CD4-positive, alpha-beta T cell treated with Interleukin-21 for 1 hour (primary cell): ENCODE measurements at regions not wholly inside any gene's neighbourhood (a gene's known extent, or its start where the extent isn't known, plus 50 kb on each side); places are given as distances from the start of the nearest gene placed in this dataset.
A peak's percentile ranks its signal among the peaks of the same experiment; 100 is the strongest.

Experiments
- DNase-seq: peaks from one replicate; pipeline ENCODE4 v3.0.0-alpha.2; 2020

DNA sequence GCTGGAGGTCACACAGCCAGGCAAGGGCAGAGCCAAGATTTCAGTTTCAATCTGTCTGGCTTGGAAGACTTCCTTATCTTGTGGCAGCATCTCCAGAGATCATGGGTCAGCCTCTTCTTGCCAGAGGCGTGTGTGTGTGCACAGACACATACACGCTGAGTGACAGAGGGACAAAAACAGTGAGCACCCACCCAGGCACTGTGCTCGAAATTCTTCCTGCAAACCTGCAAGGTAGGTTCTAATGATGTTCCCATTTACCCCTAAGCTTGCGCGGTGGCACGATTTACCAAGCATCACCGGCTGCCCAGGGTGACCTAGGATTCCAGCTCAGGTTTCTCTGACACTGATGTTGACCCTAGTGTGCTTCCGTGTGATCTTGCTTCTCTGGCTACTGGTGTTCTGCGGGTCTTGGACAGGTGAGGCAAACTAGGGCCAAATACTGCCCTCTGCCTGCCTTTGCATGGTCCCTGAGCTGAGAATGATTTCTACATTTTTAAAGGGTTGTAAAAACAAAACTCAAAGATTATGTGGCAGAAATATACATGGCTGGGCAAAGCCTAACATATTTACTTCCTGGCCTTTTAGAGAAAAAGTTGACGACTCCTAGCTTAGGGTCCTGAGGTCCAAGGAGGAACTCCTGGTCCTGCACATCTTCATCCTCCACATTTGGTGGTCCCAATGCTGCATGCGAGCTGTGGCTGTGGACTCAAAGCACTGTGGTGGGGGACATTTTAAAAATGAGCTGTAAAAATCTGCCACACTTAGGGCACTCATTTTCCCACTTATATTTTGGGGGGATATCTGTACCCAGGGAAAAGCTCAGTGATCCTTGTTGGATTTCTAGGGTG lies 268.5 kb downstream of the RPS24 start:
- no peak for DNase-seq

GRCh38 chr10:78302739-78302988 lies 269.0 kb downstream of the RPS24 start:
- DNase-seq = no peak

GRCh38 chr10:78302989-78303854 lies 269.6 kb downstream of the RPS24 start:
- DNase-seq = peak; percentile 97

- no peak for DNase-seq
Measured at GRCh38 chr10:78304091-78305045, 270.7 kb downstream of the RPS24 start.

- DNase-seq = no peak
Measured at GRCh38 chr10:78305311-78305710, 271.6 kb downstream of the RPS24 start.

DNA sequence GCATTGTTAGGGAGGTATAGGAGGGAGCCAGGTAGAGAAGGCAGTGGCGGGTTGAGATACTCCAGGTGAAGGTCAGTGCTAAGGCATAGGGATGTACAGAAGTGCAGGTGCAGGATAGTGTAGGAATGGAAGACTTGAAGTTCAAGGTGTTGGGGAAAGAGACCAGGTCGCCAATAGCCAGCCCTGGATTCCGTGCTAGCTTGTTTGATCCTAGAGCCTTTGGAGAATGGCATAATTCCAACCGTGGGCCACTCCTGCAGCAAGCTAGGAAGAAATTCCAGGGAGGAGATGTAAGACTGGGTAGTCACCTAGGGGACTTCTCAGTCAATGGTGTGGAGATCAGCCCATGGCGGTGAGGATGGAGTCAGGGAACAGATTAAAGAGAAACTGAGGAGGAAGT lies 272.7 kb downstream of the RPS24 start:
- DNase-seq = no peak

DNA sequence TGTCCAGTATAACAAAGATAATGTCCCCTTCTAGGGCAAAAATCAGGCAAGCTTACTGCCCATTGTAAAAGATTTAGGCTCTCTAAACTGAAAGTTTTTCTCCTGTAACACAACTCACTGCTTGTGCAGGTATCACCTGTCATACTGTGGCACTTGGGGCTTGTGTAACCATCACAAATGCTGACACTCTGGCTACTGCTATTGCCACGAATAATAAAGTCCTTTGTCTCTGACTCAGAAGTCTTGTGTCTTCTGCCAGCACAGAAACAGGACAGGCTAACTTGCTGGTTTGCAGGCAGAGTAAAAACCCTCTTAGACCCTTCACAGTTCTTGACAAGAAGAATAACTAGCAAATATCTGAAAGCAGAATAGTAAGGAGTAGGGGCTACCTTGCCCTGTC lies 273.9 kb downstream of the RPS24 start:
- no peak for DNase-seq

GRCh38 chr10:78309536-78310237 lies 276.0 kb downstream of the RPS24 start:
- no peak for DNase-seq

GRCh38 chr10:78310481-78311080 lies 276.9 kb downstream of the RPS24 start:
- DNase-seq = no peak

DNA sequence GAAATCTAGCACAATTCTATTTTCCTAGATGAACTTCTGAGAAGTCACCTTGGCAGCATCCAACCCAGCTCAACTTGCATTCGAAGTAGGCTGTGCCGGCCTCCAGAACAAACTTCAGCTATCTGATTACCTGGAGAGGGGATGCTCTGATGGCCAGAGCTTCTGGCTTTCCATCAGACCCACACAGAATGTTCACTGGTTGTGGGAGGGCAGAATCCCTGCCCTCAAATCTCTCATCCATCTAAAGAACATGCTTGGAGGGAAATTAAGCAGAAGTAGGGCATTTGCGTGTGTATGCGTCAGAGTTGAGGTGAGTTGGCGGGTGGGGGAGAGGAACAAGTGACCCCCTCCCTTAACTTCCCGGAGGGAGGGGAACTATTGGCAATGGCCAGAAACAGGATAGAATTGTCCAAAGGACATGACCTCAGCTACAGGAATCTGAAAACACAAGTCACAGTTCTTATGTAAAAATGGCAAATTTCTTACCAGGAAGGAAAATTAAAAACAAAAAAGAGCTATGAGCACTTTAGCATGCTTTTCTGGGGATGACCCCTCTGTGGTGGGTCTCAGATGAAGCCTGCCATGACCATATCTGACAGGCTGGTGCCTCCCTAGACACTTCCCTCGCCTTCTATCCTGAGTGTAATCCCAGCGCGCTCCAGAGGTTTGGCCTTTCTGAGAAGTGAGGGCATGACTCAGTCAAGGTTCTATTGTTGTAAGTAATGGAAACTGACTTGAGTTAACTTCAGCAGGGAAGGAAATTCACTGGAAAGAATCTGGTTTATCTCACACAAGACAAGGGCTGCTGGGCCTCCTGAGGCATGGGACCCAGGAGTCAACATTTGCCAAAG lies 278.8 kb downstream of the RPS24 start:
- DNase-seq = no peak

DNA sequence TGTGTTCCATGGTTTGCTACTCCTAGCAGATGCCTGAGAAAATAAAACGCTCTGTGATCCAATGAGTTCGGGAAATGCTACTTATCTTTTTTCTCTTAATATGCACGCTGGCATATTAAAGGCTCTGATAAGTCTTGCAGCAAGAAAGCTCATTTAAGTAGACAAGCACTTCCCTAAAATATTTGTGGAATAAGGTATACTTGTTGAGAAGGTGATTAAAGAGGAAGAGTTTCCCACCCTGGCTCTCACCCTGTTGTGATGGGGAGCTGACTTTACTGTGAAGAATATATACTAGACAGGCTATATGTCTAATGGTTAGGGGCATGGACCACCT lies 279.4 kb downstream of the RPS24 start:
- DNase-seq = no peak

DNA sequence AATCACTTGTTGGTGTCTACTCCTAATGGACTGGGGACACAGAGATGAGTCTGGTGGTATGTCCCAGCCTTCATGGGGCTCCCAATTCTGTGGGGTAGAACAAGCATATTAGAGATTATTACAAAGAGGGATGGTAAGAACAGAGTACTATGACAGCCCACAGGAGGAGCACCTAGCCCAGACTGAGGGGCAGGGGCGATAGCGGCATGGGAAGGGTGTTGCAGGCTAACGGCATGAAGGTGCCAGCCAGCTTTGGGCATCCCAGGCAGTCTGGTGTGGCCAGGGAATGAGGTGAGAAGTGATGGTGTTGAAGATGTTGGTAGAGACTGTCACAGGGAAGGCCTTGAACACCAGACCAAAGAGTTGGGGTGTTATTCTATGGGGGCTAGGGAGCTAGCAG lies 280.0 kb downstream of the RPS24 start:
- no peak for DNase-seq

DNA sequence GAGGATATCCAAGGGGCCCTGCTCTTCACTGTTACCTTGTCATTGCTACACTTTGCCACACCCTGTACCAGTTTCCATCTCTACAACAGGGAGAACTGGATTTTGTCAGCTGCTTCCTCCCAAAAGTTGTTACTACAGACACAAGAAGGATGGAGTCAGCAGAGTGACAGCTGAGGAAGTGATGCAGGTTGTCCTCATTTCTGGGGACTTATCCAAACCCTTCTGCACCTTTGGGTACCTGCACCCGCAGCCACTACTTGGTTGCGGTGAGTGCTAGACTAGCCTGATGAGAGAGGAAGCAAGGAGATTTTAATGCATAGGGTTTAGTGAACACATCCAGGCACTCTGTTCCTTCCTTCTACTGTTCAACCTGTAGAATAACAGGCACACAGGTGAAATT lies 281.0 kb downstream of the RPS24 start:
- no peak for DNase-seq

- no peak for DNase-seq
Measured at GRCh38 chr10:78316451-78316931, 282.8 kb downstream of the RPS24 start.

GRCh38 chr10:78318305-78318704 lies 284.6 kb downstream of the RPS24 start:
- no peak for DNase-seq

GRCh38 chr10:78319371-78319770 lies 285.7 kb downstream of the RPS24 start:
- DNase-seq = no peak

DNA sequence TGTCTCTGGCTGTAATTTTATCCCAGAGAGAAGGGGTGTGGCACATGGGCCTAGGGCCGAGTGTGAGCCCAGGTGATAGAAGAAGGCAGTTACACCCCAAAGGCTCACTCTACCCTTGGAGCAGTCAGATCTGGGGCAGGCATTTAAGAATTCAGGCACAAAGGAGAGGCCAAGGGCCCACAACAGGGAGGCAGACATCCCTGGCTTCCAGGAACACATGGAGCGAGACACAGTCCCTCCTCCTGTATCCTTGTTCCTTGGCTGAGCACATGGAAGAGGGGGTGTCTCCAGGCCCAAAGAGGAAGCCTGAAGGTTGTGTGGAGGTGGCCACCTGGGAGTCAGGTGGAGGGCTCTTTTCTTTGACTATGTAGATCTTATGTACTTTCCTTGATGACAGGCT lies 286.2 kb downstream of the RPS24 start:
- no peak for DNase-seq

DNA sequence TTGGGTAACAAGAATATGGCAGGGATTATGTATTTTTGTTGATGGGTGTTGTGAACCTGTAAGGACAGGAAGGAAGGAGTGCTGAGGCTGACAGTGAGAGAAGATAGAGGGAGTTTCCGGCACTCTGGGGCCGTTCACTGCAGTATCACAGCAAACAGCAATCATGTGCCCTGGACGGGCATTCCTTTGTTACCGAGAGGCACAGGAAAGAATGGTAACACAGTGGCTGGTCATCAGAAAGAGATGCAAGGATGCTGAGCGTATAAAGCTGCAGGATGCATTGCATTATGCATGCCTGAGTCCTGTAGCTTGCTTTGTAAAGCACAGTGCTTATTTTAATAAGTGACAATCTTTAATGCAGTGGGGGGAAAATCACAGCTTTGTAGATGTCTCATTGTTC lies 286.8 kb downstream of the RPS24 start:
- DNase-seq = no peak

GRCh38 chr10:78321000-78321399 lies 287.3 kb downstream of the RPS24 start:
- no peak for DNase-seq

DNA sequence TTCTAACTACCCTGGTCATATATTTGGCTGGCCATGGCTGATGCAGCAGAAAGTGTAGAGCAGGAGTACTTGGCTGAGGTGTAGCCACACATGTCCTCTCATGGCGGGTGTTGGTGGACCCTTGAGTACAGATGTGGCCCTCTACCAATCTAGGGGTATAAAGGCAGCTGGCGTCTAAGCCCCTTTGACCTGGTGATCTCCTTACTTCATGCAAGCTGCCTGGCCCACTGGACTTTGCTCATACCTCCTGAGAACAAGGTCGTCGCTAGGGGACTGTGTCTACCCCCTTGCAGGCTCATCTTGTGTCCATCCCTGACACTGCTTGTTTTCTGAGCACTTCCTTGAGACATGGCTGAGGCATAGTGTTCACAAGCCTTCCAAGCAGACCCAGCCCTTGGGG lies 287.8 kb downstream of the RPS24 start:
- no peak for DNase-seq

DNA sequence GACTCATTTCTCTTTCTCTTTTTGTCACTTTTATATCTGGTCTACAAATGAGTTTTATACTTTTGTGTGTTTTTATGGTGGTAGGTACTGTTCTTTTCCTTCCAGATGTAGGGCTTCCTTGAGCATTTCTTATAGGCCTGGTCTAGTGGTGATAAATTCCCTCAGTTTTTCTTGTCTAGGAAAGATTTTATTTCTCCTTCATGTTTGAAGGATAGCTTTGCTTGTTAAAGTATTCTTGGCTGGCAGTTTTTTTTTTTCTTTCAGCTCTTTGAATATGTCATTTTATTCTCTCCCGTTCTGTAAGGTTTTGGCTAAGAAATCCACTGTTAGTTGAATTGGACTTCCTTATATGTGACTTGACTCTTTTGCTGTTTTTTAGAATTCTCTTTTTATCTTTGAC lies 292.7 kb downstream of the RPS24 start:
- DNase-seq = no peak
